Ishikawa (cell line): ENCODE measurements at regions not wholly inside any gene's neighbourhood (a gene's known extent, or its start where the extent isn't known, plus 50 kb on each side); places are given as distances from the start of the nearest gene placed in this dataset.

Experiments
- RAD21 ChIP-seq: IDR thresholded peaks from 2 replicates; pipeline ENCODE4 v1.6.1; 2012; ENCODE audit warnings: low read depth
- TF ChIP-seq, protein P1 (sequence below): IDR thresholded peaks from 2 replicates; pipeline ENCODE4 v1.6.1; 2012; ENCODE audit warnings: low read depth, mild to moderate bottlenecking

DNA sequence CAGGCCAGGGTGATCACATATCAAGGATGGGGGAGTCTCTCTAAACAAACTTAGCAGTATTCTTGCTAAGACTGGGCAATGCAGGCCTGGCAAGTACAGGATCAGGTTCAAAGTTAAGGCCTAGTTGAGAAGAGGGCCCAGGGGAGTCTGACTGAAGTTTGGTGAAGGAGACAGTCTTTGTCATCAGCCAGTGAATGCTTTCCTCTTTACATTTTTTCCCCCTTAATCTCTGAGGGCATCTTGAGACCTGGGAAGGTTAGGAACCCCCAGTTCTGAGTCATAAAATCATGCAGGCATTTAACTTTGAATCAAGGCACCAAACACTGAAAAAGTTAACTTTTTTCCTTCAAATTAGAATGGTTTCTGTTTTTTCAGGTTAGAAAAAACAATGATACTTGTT lies 311.5 kb downstream of the REEP3 start:
- TF ChIP-seq, protein P1, sequence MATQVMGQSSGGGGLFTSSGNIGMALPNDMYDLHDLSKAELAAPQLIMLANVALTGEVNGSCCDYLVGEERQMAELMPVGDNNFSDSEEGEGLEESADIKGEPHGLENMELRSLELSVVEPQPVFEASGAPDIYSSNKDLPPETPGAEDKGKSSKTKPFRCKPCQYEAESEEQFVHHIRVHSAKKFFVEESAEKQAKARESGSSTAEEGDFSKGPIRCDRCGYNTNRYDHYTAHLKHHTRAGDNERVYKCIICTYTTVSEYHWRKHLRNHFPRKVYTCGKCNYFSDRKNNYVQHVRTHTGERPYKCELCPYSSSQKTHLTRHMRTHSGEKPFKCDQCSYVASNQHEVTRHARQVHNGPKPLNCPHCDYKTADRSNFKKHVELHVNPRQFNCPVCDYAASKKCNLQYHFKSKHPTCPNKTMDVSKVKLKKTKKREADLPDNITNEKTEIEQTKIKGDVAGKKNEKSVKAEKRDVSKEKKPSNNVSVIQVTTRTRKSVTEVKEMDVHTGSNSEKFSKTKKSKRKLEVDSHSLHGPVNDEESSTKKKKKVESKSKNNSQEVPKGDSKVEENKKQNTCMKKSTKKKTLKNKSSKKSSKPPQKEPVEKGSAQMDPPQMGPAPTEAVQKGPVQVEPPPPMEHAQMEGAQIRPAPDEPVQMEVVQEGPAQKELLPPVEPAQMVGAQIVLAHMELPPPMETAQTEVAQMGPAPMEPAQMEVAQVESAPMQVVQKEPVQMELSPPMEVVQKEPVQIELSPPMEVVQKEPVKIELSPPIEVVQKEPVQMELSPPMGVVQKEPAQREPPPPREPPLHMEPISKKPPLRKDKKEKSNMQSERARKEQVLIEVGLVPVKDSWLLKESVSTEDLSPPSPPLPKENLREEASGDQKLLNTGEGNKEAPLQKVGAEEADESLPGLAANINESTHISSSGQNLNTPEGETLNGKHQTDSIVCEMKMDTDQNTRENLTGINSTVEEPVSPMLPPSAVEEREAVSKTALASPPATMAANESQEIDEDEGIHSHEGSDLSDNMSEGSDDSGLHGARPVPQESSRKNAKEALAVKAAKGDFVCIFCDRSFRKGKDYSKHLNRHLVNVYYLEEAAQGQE, result no peak
- TF ChIP-seq RAD21, result no peak
